MCF 10A (cell line): ENCODE measurements at regions not wholly inside any gene's neighbourhood (a gene's known extent, or its start where the extent isn't known, plus 50 kb on each side); places are given as distances from the start of the nearest gene placed in this dataset.

Experiments
- BruUV-seq: library from RNA; stranded (reverse); fragments of 400-500 nt; replicated peaks from 2 replicates; lab custom pipeline; 2021; lab: Mats Ljungman, UMichigan
- CTCF ChIA-PET: fragments of 300-600 bp; sonication (Branson Sonifier 250); formaldehyde crosslinking; extraction: SDS; loops from one replicate; lab custom pipeline; 2021; ENCODE audit warnings: antibody characterized with exemption, inconsistent platforms; lab: Yijun Ruan, JAX
- POLR2A ChIA-PET: fragments of 300-600, 350-650 bp; sonication (Branson Sonifier 250); formaldehyde crosslinking; extraction: SDS; loops from one replicate; lab custom pipeline; 2020; ENCODE audit warnings: antibody characterized with exemption, inconsistent platforms; lab: Yijun Ruan, JAX
- DNase-seq: peaks from one replicate; pipeline ENCODE4 v3.0.0-alpha.2; 2018; ENCODE audit not compliant: unreplicated experiment
- H3K27ac Mint-ChIP-seq: one replicate; pipeline ENCODE4 v1.8.0; 2022; ENCODE audit warnings: mild to moderate bottlenecking, low read depth, mixed read lengths; ENCODE audit not compliant: unreplicated experiment
- H3K27me3 Mint-ChIP-seq: one replicate; pipeline ENCODE4 v1.8.0; 2022; ENCODE audit warnings: mixed read lengths; ENCODE audit not compliant: insufficient read depth, unreplicated experiment
- H3K36me3 Mint-ChIP-seq: one replicate; pipeline ENCODE4 v1.8.0; 2022; ENCODE audit warnings: mild to moderate bottlenecking, moderate library complexity, mixed read lengths; ENCODE audit not compliant: insufficient read depth, unreplicated experiment
- H3K4me1 Mint-ChIP-seq: one replicate; pipeline ENCODE4 v1.8.0; 2022; ENCODE audit warnings: mixed read lengths; ENCODE audit not compliant: insufficient read depth, unreplicated experiment
- H3K4me3 Mint-ChIP-seq: one replicate; pipeline ENCODE4 v1.8.0; 2022; ENCODE audit warnings: mild to moderate bottlenecking, moderate library complexity, mixed read lengths; ENCODE audit not compliant: unreplicated experiment
- H3K9me3 Mint-ChIP-seq: one replicate; pipeline ENCODE4 v1.8.0; 2022; ENCODE audit warnings: mixed read lengths; ENCODE audit not compliant: unreplicated experiment
- CTCF ChIP-seq: fragments of 200-600 bp; IDR thresholded peaks from one replicate; pipeline ENCODE4 v1.8.0; 2022; ENCODE audit warnings: antibody characterized with exemption, mild to moderate bottlenecking; ENCODE audit not compliant: unreplicated experiment
- intact Hi-C: fragments of 100-400 bp; cut with micrococcal nuclease; formaldehyde crosslinking; loops from 2 replicates; pipeline ENCODE4 v1.14.1; 2022

DNA sequence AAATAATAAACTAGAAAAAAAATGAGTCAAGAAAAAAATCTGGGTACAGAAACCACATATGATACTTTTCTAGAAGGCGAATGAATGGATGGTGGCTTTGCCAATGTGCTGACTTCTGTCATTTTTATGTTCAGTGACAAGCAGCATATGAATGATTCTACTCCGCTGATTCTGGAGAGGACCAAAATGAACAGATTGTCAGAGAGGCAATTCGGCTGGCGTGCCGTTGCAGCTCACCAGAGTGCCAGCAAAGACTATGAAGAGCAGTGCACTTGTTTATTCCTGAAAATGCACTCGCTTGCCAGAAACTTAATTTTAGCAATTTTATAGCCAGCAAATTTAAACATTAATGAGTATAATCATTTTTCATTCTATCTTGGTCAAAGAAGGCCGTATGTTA is 105.9 kb upstream of the NYAP2 start:
- DNase-seq: no peak
- H3K4me3 Mint-ChIP-seq: no peak overlapping the region
- no peak overlapping the region for H3K27ac Mint-ChIP-seq
- no peaks in the 10 kb centered on the region for H3K36me3 Mint-ChIP-seq
- BruUV-seq: no TSS peak
- TF ChIP-seq CTCF: no peak
- H3K9me3 Mint-ChIP-seq: no peaks in the 10 kb centered on the region
- intact Hi-C loops: no loop called here
- H3K27me3 Mint-ChIP-seq: peaks cover 34% of the 10 kb centered on the region
- no peaks in the 10 kb centered on the region for H3K4me1 Mint-ChIP-seq
- CTCF ChIA-PET: no interaction called here
- POLR2A ChIA-PET: no interaction called here

DNA sequence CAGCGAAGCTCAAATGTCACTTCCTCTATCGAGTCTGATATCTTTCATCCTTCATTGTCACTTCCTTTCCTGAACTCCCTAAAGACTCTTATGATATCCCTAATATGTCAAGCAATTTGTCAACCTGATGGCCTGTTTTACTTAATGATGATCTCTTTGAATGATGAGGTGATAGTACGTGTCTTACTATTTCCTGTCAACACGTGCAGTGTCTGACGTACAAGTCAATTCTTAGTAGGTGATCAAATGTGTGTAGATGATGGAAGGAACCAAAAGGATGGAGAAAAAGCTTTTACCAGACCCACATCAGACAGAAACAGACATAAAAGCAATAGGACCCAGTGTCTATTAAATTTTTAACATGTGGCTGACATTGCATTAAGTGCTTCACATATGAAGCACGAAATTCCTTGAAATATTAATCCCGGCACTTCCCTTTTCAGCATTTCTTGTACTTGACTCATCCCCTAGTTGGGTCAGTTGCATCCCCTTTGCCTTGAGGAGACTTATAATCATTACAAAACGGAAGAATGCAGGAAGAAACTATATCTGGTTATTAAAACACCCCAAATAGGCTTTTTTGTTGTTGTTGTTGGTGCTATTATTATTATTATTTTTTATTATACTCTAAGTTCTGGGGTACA is 108.6 kb upstream of the NYAP2 start:
- Mint-ChIP-seq H3K4me3 (no peak overlapping the region), H3K9me3 (no peaks in the 10 kb centered on the region), H3K4me1 (no peaks in the 10 kb centered on the region), H3K27me3 (peaks cover 13% of the 10 kb centered on the region), H3K36me3 (no peaks in the 10 kb centered on the region), H3K27ac (no peak overlapping the region)
- ChIA-PET POLR2A (no interaction called here), CTCF (interaction anchor here (1.5 kb wide), 1 partner anchor 8 kb away, joined by 5 read pairs; no protein-coding TSS in a partner anchor)
- no peak for DNase-seq
- intact Hi-C loops: no loop called here
- no peak for TF ChIP-seq CTCF
- no TSS peak for BruUV-seq

GRCh38 chr2:225289659-225290058 is 109.9 kb upstream of the NYAP2 start:
- peaks cover 11% of the 10 kb centered on the region for H3K27me3 Mint-ChIP-seq
- ChIA-PET CTCF (no interaction called here), POLR2A (no interaction called here)
- H3K4me1 Mint-ChIP-seq: no peaks in the 10 kb centered on the region
- no peak overlapping the region for H3K4me3 Mint-ChIP-seq
- no peak for TF ChIP-seq CTCF
- no peaks in the 10 kb centered on the region for H3K9me3 Mint-ChIP-seq
- intact Hi-C loops: no loop called here
- H3K27ac Mint-ChIP-seq: no peak overlapping the region
- BruUV-seq: no TSS peak
- no peak for DNase-seq
- H3K36me3 Mint-ChIP-seq: no peaks in the 10 kb centered on the region

DNA sequence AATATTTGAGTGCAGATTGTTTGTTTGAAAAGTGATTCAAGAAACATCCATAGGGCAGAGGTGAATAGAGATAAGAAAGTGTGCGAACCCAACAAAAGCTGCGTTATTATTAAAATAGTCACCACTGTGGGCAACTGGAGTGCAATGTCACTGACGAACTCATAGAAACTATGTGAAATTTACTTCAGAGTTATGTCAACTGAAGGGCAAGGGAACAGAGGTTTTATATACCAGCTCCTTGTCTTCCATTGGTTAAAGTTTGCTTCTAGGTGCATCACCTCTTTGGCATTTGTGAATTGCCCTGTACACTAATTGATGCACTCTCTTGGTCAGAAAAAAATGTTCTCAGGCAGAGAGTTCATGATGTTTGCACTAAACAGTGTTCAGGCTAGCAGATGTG is 110.5 kb upstream of the NYAP2 start:
- Mint-ChIP-seq H3K27me3 (peaks cover 11% of the 10 kb centered on the region), H3K4me1 (no peaks in the 10 kb centered on the region), H3K9me3 (no peaks in the 10 kb centered on the region), H3K4me3 (no peak overlapping the region), H3K36me3 (no peaks in the 10 kb centered on the region), H3K27ac (no peak overlapping the region)
- ChIA-PET CTCF (no interaction called here), POLR2A (no interaction called here)
- intact Hi-C loops: no loop called here
- no peak for DNase-seq
- BruUV-seq: no TSS peak
- TF ChIP-seq CTCF: no peak
